COLO829 (cell line): ENCODE measurements at regions not wholly inside any gene's neighbourhood (a gene's known extent, or its start where the extent isn't known, plus 50 kb on each side); places are given as distances from the start of the nearest gene placed in this dataset.

ENCODE experiments used
- DNase-seq: peaks from one replicate; pipeline ENCODE4 v3.0.0; 2012; ENCODE audit warnings: low spot score

DNA sequence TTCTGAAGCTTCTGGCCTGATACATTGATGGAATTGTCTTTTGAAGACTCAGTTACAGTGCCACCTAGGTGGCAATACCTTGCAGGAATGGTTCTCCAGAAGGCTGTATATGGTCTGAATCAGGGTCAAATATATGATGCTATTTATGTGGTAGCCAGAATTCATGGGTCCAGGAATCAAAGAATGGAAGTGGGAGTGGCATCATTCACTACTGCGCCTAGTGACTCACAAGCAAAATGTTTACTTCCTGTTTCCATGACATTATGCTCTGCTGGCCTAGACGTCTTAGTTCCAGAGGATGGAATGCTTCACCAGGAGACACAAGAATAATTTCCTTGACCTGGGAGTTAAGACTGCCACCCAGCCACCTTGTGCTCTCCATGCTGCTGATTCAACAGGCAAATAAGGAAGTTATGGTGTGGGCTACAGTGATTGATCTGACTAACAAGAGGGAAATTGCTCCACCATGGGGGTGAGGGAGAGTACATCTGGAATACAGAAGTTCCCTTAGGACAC lies 491.8 kb downstream of the ETS1 start:
- peak; percentile 11 for DNase-seq

- no peak for DNase-seq
Measured at GRCh38 chr11:128093689-128094088, 493.7 kb downstream of the ETS1 start.

GRCh38 chr11:128089962-128090361 lies 497.4 kb downstream of the ETS1 start:
- DNase-seq = no peak

GRCh38 chr11:128086794-128087193 lies 500.6 kb downstream of the ETS1 start:
- DNase-seq = no peak

DNA sequence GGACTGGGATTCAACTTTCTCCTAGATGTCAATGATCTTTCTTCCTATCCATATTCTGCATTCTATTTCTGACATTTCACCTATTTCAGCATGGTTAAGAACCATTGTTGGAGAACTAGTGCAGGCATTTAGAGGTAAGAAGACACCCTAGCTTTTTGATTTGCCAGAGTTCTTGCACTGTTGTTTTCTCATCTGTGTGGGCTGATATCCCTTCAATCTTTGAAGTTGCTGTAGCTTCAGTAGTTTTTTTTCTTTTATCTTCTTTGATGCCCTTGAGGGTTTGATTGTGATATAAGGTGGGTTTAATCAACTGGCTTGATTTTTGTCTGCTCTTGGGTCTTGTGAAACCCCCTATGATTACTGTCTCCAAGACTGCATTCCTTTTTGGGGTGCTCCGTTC lies 502.1 kb downstream of the ETS1 start:
- DNase-seq = no peak

DNA sequence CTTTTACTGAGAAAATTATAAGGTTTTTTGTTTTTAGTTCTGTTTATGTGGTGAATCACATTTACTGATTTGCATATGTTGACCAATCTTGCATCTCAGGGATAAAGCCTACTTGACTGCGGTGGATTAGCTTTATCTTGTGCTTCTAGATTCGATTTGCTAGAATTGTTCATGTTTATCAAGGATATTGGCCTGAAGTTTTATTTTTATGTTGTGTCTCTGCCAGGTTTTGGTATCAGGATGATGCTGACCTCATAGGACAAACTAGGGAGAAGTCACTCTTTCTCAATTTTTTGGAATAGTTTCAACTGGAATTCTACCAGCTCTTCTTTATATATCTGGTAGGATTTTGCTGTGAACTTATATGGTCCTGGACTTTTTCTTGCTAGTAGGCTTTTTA lies 504.8 kb downstream of the ETS1 start:
- DNase-seq = no peak

DNA sequence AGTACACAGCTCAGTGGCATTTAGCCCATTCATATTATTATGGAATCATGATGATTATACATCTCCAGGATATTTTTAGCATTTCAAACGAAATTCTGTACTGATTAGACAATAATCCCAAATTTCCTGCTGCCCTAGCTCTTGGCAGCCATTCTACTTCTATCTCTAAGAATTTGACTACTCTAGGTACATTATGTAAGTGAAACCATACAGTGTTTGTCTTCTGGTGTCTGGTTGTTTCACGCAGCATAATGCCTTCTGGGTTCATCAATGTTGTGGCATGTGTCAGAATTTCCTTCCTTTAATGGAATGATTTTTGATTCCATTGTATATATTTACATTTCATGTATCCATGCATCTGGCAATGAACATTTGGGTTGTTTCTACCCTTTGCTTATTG lies 517.7 kb downstream of the ETS1 start:
- DNase-seq = no peak

- DNase-seq = no peak
Measured at GRCh38 chr11:128067780-128068179, 519.6 kb downstream of the ETS1 start.

DNA sequence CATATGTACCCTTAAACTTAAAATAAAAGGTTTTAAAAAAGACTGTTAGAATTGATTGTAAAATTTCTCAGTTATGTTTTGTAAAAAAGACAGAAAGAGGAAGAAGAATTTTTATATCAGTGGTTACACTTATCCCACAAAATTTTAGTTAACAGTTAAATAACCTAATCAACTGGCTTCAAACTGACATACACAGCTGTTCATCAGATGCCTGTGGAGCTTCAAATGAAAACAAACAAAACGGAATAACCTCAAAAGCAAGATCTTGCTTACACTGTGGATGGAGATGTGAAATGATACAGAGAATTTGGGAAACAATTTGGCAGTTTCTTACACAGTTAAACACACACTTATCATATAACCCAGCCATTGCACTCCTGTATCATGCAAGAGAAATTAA lies 521.0 kb downstream of the ETS1 start:
- DNase-seq = no peak

- no peak for DNase-seq
Measured at GRCh38 chr11:128061281-128061871, 526.0 kb downstream of the ETS1 start.

GRCh38 chr11:128058580-128059208 lies 528.7 kb downstream of the ETS1 start:
- DNase-seq = no peak

DNA sequence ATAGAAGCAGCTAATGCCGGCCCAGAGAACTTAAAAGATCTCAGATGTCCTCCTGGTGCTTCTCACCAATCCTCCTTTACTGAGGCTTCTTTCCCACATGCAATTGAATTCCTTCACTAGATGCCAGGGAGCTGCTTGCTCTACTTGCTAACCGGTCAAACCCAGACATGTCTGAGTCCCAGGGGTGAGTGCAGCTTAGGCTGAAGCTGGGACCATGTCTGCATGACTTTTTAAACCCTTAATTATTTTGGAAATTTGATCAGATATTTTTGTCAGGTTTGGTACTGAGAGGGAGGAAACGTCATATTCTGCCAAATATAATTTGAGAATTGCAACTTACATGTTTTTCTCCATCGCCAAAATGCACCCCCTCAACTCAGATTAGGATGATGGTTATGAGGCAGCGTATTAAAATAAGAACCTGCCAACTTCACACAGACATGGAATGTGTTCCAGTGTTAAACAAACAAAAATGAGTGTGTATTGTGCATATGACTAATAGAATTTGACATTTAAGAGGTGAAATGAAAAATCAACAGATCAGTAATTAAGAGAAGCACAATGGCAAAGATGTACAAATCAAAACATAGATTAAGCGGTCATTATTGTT lies 529.5 kb downstream of the ETS1 start:
- DNase-seq = no peak

GRCh38 chr11:128055576-128056217 lies 531.7 kb downstream of the ETS1 start:
- DNase-seq = no peak

GRCh38 chr11:128053981-128054931 lies 533.1 kb downstream of the ETS1 start:
- DNase-seq = no peak

DNA sequence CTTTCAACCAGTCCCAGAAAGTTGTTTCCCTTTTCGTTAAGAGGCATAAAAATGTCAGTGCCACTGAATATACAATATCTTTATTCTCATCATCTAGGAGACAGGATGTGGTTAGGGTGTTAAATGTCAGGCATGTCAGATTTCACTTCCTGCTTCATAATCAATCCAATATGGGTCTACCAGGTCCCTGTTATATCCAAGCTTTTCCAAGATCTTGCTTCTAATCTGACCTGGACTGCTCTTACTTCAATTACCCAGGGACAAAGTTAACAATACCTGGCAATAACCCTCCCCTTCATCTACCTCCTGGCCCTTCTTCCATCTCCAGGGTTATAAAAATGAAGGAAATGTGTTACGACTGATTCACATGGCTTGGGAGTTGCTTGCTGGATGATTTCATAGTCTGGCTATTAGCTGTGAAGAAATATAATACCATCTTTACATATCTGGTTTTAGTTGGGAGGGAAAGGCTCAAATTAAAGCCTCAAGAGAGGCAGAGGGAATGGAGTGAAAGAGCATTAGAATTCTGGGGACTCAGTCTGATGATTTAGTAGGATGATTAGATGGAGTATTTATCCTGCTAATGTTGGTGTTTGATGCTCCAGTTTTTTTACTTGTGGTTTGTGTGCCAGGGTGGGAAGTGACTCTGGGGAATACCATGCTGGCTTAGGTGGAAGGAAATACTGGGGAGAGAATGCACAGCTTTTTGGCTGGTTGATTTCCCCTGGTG lies 534.3 kb downstream of the ETS1 start:
- DNase-seq = peak; percentile 32

GRCh38 chr11:128048121-128048520 lies 539.2 kb downstream of the ETS1 start:
- no peak for DNase-seq

DNA sequence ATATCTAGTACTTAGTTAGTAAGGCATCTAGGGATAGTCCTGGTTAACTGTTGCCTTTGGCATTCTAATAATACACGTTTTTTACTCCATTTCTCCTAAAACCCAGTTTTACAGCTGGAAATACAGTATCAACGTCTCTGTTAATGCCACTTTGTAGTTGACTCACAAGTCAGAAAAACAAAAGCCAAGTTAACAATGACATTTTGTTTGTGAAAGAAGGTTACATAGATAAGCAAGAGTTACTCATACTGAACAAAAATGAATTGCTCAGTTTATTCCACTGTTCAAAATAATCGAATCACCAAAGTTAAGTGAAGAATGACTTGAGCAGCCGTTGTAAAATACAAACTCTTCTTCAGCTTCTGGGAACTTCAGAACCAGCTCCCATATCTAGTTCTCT lies 540.3 kb downstream of the ETS1 start:
- DNase-seq = no peak

GRCh38 chr11:128046213-128046612 lies 541.1 kb downstream of the ETS1 start:
- no peak for DNase-seq

DNA sequence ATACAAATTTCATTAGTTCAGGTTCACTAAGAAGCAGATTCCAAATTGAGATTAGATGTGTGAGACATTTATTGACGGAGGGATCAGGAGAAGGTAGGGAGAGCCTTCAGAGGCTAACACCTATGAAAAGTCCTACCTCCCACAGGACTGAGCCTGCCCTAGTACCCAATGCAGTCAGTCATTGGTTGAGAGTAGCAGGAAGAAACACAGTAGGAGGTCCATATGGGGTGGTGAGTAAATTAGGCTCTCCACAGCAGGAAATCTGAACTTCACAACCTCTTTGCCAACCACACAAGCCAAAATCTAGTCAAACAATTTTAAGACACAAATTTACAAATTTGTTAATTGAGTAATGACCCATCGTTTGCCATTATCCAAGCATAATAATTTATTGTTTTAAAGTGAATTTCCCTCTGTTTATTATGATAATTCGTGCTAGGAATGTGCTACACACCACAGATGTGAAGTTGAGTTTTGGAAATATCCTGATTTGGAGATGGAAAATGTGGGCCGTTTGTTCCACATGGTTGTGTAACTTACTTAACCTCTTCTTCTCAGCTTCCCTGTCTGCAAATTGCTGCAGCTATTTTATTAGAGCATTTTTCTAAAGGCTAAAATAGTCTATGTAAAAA lies 542.1 kb downstream of the ETS1 start:
- DNase-seq = no peak

- DNase-seq = no peak
Measured at GRCh38 chr11:128042290-128042751, 545.0 kb downstream of the ETS1 start.

- DNase-seq = no peak
Measured at GRCh38 chr11:128040603-128041002, 546.8 kb downstream of the ETS1 start.
